Activated CD8-positive, alpha-beta memory T cell treated with anti-CD3 and anti-CD28 coated beads, Interleukin-2, amount 50 U/mL, for 1 hour (primary cell): ENCODE measurements at regions not wholly inside any gene's neighbourhood (a gene's known extent, or its start where the extent isn't known, plus 50 kb on each side); places are given as distances from the start of the nearest gene placed in this dataset.

Source experiments
- DNase-seq: peaks from one replicate; pipeline ENCODE4 v3.0.0-alpha.2; 2020; ENCODE audit errors: extremely low read depth

- DNase-seq: no peak
Observed at GRCh38 chr2:64317707-64318475, 136.1 kb upstream of the LGALSL start.

GRCh38 chr2:64318476-64318748, 135.6 kb upstream of the LGALSL start:
- no peak for DNase-seq

- DNase-seq: no peak
Observed at GRCh38 chr2:64319896-64320295, 134.1 kb upstream of the LGALSL start.

GRCh38 chr2:64322433-64322832, 131.5 kb upstream of the LGALSL start:
- no peak for DNase-seq

GRCh38 chr2:64323197-64323596, 130.8 kb upstream of the LGALSL start:
- no peak for DNase-seq

GRCh38 chr2:64324746-64325410, 129.1 kb upstream of the LGALSL start:
- DNase-seq: no peak

GRCh38 chr2:64325477-64325851, 128.5 kb upstream of the LGALSL start:
- no peak for DNase-seq

GRCh38 chr2:64325852-64326577, 127.9 kb upstream of the LGALSL start:
- DNase-seq: peak; percentile 23

GRCh38 chr2:64326578-64327050, 127.3 kb upstream of the LGALSL start:
- no peak for DNase-seq

GRCh38 chr2:64327129-64327509, 126.8 kb upstream of the LGALSL start:
- no peak for DNase-seq

- DNase-seq: no peak
Observed at GRCh38 chr2:64327510-64328414, 126.2 kb upstream of the LGALSL start.

- DNase-seq: no peak
Observed at GRCh38 chr2:64328415-64328722, 125.6 kb upstream of the LGALSL start.

GRCh38 chr2:64328756-64329155, 125.2 kb upstream of the LGALSL start:
- DNase-seq: no peak

- DNase-seq: no peak
Observed at GRCh38 chr2:64329848-64330247, 124.1 kb upstream of the LGALSL start.

GRCh38 chr2:64330281-64331113, 123.5 kb upstream of the LGALSL start:
- peak; percentile 66 for DNase-seq

GRCh38 chr2:64331114-64331645, 122.8 kb upstream of the LGALSL start:
- DNase-seq: no peak

- no peak for DNase-seq
Observed at GRCh38 chr2:64331849-64332699, 121.9 kb upstream of the LGALSL start.

- DNase-seq: no peak
Observed at GRCh38 chr2:64336171-64336570, 117.8 kb upstream of the LGALSL start.

GRCh38 chr2:64337314-64337713, 116.6 kb upstream of the LGALSL start:
- DNase-seq: no peak

GRCh38 chr2:64338108-64338507, 115.9 kb upstream of the LGALSL start:
- no peak for DNase-seq
